ENCODE measurements at regions not wholly inside any gene's neighbourhood (a gene's known extent, or its start where the extent isn't known, plus 50 kb on each side); places are given as distances from the start of the nearest gene placed in this dataset.

- TF ChIP-seq CTCF (IDR thresholded peaks at IDR 0.05) (no peak), POLR2A (IDR thresholded peaks at IDR 0.05) (no peak), EP300 (IDR thresholded peaks at IDR 0.05) (no peak), POLR2AphosphoS5 (IDR thresholded peaks at IDR 0.05) (no peak)
Observed at GRCh38 chr7:68820321-68820720, 778.0 kb upstream of the AUTS2 start.
